ENCODE measurements at regions not wholly inside any gene's neighbourhood (a gene's known extent, or its start where the extent isn't known, plus 50 kb on each side); places are given as distances from the start of the nearest gene placed in this dataset.
A peak's percentile ranks its signal among the peaks of the same experiment; 100 is the strongest.
"Not testable (repeated sequence)": the region's sequence is repeated elsewhere in the genome, so short reads cannot be mapped to it uniquely, and the experiment has no call there.

GRCh38 chr18:2223849-2224248 lies 347.5 kb downstream of the METTL4 start:
- peaks cover 10% of the 10 kb centered on the region for H3K4me1 ChIP-seq (ENCODE audit: insufficient read depth, poor library complexity, severe bottlenecking)
- H3K4me3 ChIP-seq (ENCODE audit: severe bottlenecking) = no peak overlapping the region
- DNase-seq (ENCODE audit: low spot score) = no peak
- no peak overlapping the region for H3K27ac ChIP-seq (ENCODE audit: poor library complexity, severe bottlenecking)
- ATAC-seq (ENCODE audit: low read depth) = peak; percentile 73
- H3K9me3 ChIP-seq (ENCODE audit: severe bottlenecking) = no peaks in the 10 kb centered on the region
- peak; percentile 69 for TF ChIP-seq CTCF (IDR thresholded peaks at IDR 0.05; ENCODE audit: poor library complexity, severe bottlenecking)
- H3K36me3 ChIP-seq (ENCODE audit: low read depth) = no peaks in the 10 kb centered on the region
- H3K27me3 ChIP-seq (ENCODE audit: insufficient read depth, poor library complexity, severe bottlenecking) = no peaks in the 10 kb centered on the region

GRCh38 chr18:2236232-2236631 lies 335.1 kb downstream of the METTL4 start:
- ATAC-seq (ENCODE audit: low read depth) (no peak), DNase-seq (ENCODE audit: low spot score) (no peak)
- H3K36me3 ChIP-seq (ENCODE audit: low read depth) = no peaks in the 10 kb centered on the region
- H3K27me3 ChIP-seq (ENCODE audit: insufficient read depth, poor library complexity, severe bottlenecking) = no peaks in the 10 kb centered on the region
- no peak overlapping the region for H3K4me3 ChIP-seq (ENCODE audit: severe bottlenecking)
- H3K4me1 ChIP-seq (ENCODE audit: insufficient read depth, poor library complexity, severe bottlenecking) = peaks cover 12% of the 10 kb centered on the region
- no peaks in the 10 kb centered on the region for H3K9me3 ChIP-seq (ENCODE audit: severe bottlenecking)
- no peak for TF ChIP-seq CTCF (IDR thresholded peaks at IDR 0.05; ENCODE audit: poor library complexity, severe bottlenecking)
- no peak overlapping the region for H3K27ac ChIP-seq (ENCODE audit: poor library complexity, severe bottlenecking)

GRCh38 chr18:2237706-2238105 lies 333.6 kb downstream of the METTL4 start:
- no peak overlapping the region for H3K4me3 ChIP-seq (ENCODE audit: severe bottlenecking)
- no peak for TF ChIP-seq CTCF (IDR thresholded peaks at IDR 0.05; ENCODE audit: poor library complexity, severe bottlenecking)
- no peak overlapping the region for H3K27ac ChIP-seq (ENCODE audit: poor library complexity, severe bottlenecking)
- DNase-seq (ENCODE audit: low spot score) = no peak
- no peaks in the 10 kb centered on the region for H3K9me3 ChIP-seq (ENCODE audit: severe bottlenecking)
- H3K27me3 ChIP-seq (ENCODE audit: insufficient read depth, poor library complexity, severe bottlenecking) = no peaks in the 10 kb centered on the region
- no peak for ATAC-seq (ENCODE audit: low read depth)
- H3K36me3 ChIP-seq (ENCODE audit: low read depth) = no peaks in the 10 kb centered on the region
- H3K4me1 ChIP-seq (ENCODE audit: insufficient read depth, poor library complexity, severe bottlenecking) = peaks cover 12% of the 10 kb centered on the region

- Histone ChIP-seq H3K9me3 (ENCODE audit: severe bottlenecking) (no peaks in the 10 kb centered on the region), H3K4me3 (ENCODE audit: severe bottlenecking) (no peak overlapping the region), H3K4me1 (ENCODE audit: insufficient read depth, poor library complexity, severe bottlenecking) (peaks cover 12% of the 10 kb centered on the region), H3K27ac (ENCODE audit: poor library complexity, severe bottlenecking) (peak overlapping the region; percentile 69), H3K27me3 (ENCODE audit: insufficient read depth, poor library complexity, severe bottlenecking) (no peaks in the 10 kb centered on the region), H3K36me3 (ENCODE audit: low read depth) (no peaks in the 10 kb centered on the region)
- no peak for TF ChIP-seq CTCF (IDR thresholded peaks at IDR 0.05; ENCODE audit: poor library complexity, severe bottlenecking)
- DNase-seq (ENCODE audit: low spot score) (no peak), ATAC-seq (ENCODE audit: low read depth) (no peak)
Observed at GRCh38 chr18:2240311-2240705, 331.0 kb downstream of the METTL4 start.

GRCh38 chr18:2244641-2245040 lies 326.7 kb downstream of the METTL4 start:
- Histone ChIP-seq H3K27ac (ENCODE audit: poor library complexity, severe bottlenecking) (no peak overlapping the region), H3K4me1 (ENCODE audit: insufficient read depth, poor library complexity, severe bottlenecking) (peaks cover 7% of the 10 kb centered on the region), H3K4me3 (ENCODE audit: severe bottlenecking) (no peak overlapping the region), H3K36me3 (ENCODE audit: low read depth) (no peaks in the 10 kb centered on the region), H3K9me3 (ENCODE audit: severe bottlenecking) (no peaks in the 10 kb centered on the region), H3K27me3 (ENCODE audit: insufficient read depth, poor library complexity, severe bottlenecking) (no peaks in the 10 kb centered on the region)
- ATAC-seq (ENCODE audit: low read depth) (no peak), DNase-seq (ENCODE audit: low spot score) (no peak)
- no peak for TF ChIP-seq CTCF (IDR thresholded peaks at IDR 0.05; ENCODE audit: poor library complexity, severe bottlenecking)

GRCh38 chr18:2247101-2247500 lies 324.2 kb downstream of the METTL4 start:
- H3K4me3 ChIP-seq (ENCODE audit: severe bottlenecking); H3K27ac ChIP-seq (ENCODE audit: poor library complexity, severe bottlenecking); ATAC-seq (ENCODE audit: low read depth); DNase-seq (ENCODE audit: low spot score); H3K36me3 ChIP-seq (ENCODE audit: low read depth); H3K9me3 ChIP-seq (ENCODE audit: severe bottlenecking); H3K27me3 ChIP-seq (ENCODE audit: insufficient read depth, poor library complexity, severe bottlenecking); H3K4me1 ChIP-seq (ENCODE audit: insufficient read depth, poor library complexity, severe bottlenecking): not testable (repeated sequence)
